A673 (cell line): ENCODE measurements at regions not wholly inside any gene's neighbourhood (a gene's known extent, or its start where the extent isn't known, plus 50 kb on each side); places are given as distances from the start of the nearest gene placed in this dataset.

ENCODE experiments used
- EZH2 ChIP-seq: fragments of 200-600 bp; sonication (generic); IDR thresholded peaks from 2 replicates; pipeline ENCODE4 v1.6.1; 2017; ENCODE audit warnings: borderline replicate concordance, low read depth, mild to moderate bottlenecking, mixed read lengths, antibody characterized with exemption, low read length; ENCODE audit not compliant: poor library complexity, severe bottlenecking
- TF ChIP-seq, protein P1 (sequence below): fragments of 300-800, 200-600 bp; sonication (generic); conservative IDR thresholded peaks from 2 replicates; pipeline ENCODE4 v1.5.1; 2017; ENCODE audit warnings: low read depth, mild to moderate bottlenecking, antibody characterized with exemption, low read length, moderate library complexity, mixed read lengths

DNA sequence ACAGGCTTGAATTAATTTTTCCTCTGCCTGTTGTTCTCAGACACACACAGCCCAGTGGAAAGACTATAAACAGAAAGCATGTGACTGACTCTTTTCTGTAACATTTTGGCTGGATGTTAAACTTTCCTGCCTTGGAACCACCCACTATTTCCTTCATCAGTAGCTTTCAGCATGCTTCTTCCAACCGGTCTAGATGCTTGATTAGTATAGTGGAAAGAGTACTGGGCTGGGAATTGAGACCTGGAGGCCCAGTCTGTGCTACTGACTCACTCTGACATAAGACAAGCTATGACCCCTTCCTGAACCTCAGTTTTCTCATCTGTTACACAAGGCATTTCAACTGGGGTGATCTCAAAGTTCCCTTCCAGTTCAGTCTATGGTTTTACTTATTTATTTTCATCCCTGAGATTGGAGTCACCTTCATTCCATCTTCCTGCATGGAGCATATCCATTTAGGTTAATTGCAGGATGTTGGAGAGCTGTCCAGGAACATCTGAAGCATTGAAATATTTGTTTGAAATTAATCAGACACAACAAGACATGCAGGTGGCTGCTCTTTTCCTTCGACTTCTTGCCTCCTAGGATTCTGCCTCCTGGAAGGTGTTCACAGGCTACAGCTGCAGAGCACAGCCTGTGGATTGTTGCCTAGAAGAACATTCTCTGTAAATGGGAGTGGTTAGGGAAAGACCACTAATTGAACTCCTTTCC is 173.4 kb downstream of the RTL9 start:
- no peak for TF ChIP-seq EZH2
- TF ChIP-seq, protein P1, sequence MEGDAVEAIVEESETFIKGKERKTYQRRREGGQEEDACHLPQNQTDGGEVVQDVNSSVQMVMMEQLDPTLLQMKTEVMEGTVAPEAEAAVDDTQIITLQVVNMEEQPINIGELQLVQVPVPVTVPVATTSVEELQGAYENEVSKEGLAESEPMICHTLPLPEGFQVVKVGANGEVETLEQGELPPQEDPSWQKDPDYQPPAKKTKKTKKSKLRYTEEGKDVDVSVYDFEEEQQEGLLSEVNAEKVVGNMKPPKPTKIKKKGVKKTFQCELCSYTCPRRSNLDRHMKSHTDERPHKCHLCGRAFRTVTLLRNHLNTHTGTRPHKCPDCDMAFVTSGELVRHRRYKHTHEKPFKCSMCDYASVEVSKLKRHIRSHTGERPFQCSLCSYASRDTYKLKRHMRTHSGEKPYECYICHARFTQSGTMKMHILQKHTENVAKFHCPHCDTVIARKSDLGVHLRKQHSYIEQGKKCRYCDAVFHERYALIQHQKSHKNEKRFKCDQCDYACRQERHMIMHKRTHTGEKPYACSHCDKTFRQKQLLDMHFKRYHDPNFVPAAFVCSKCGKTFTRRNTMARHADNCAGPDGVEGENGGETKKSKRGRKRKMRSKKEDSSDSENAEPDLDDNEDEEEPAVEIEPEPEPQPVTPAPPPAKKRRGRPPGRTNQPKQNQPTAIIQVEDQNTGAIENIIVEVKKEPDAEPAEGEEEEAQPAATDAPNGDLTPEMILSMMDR = no peak
